ENCODE measurements at regions not wholly inside any gene's neighbourhood (a gene's known extent, or its start where the extent isn't known, plus 50 kb on each side); places are given as distances from the start of the nearest gene placed in this dataset.

- DNase-seq (ENCODE audit: low read depth): no peak
- TF ChIP-seq, protein P1, sequence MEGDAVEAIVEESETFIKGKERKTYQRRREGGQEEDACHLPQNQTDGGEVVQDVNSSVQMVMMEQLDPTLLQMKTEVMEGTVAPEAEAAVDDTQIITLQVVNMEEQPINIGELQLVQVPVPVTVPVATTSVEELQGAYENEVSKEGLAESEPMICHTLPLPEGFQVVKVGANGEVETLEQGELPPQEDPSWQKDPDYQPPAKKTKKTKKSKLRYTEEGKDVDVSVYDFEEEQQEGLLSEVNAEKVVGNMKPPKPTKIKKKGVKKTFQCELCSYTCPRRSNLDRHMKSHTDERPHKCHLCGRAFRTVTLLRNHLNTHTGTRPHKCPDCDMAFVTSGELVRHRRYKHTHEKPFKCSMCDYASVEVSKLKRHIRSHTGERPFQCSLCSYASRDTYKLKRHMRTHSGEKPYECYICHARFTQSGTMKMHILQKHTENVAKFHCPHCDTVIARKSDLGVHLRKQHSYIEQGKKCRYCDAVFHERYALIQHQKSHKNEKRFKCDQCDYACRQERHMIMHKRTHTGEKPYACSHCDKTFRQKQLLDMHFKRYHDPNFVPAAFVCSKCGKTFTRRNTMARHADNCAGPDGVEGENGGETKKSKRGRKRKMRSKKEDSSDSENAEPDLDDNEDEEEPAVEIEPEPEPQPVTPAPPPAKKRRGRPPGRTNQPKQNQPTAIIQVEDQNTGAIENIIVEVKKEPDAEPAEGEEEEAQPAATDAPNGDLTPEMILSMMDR (conservative IDR thresholded peaks at IDR 0.05; ENCODE audit: low read depth, low read length): no peak
- no peak overlapping the region for H3K4me3 ChIP-seq (ENCODE audit: low read depth, low read length)
Observed at GRCh38 chr6:884570-884969, 191.6 kb upstream of the EXOC2 start.

DNA sequence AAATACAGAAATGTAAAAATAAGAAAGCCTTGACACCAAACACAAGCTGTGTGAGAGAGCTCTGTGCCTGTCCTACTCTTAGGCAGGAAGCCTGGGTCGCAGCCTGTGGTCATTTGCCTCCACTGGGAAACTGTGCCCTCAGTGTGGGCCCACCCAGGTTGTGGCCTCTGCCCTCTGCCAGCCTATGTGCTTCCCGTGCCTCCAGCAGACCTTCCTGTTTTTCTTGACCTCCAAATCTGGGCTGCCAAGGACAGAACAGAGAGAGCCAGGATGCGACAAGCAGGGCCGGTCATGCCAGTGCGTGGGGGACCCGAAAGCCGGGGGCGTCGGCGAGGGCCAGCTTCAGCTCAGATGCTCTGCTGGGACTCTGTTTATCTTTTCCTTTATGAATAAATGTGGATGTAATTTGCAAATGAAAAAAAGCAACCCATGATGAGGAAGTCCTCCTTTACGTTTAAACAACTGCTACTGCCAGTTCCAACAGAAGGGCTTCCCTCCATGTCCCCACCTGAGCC lies 189.2 kb upstream of the EXOC2 start:
- no peak for DNase-seq (ENCODE audit: low read depth)
- TF ChIP-seq, protein P1 (conservative IDR thresholded peaks at IDR 0.05; ENCODE audit: low read depth, low read length): no peak
- H3K4me3 ChIP-seq (ENCODE audit: low read depth, low read length): no peak overlapping the region

DNA sequence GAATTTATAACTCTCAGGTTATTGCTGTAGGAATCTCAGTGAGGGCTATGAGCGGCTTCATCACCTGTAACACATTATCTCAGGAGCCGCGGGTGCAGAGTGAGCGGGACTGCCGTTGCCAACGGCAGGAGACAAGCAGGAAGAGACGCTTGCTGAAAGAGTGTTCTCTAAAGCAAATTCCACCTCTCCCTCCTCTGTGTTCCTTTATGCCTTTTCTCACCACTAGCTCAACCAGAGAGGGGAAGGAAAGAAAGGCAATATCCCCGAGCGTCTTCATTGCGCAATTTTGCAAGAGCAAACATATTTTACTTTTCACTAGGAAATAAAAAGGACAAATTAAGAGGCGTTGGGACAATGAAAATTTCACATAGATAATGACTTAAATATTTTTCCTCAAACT lies 185.2 kb upstream of the EXOC2 start:
- TF ChIP-seq, protein P1 (conservative IDR thresholded peaks at IDR 0.05; ENCODE audit: low read depth, low read length): no peak
- DNase-seq (ENCODE audit: low read depth): no peak
- H3K4me3 ChIP-seq (ENCODE audit: low read depth, low read length): no peak overlapping the region

GRCh38 chr6:875012-875411 lies 182.1 kb upstream of the EXOC2 start:
- H3K4me3 ChIP-seq (ENCODE audit: low read depth, low read length): no peak overlapping the region
- TF ChIP-seq, protein P1 (conservative IDR thresholded peaks at IDR 0.05; ENCODE audit: low read depth, low read length): no peak
- no peak for DNase-seq (ENCODE audit: low read depth)

- DNase-seq (ENCODE audit: low read depth): no peak
- H3K4me3 ChIP-seq (ENCODE audit: low read depth, low read length): no peak overlapping the region
- TF ChIP-seq, protein P1 (conservative IDR thresholded peaks at IDR 0.05; ENCODE audit: low read depth, low read length): no peak
Observed at GRCh38 chr6:872570-873125, 179.7 kb upstream of the EXOC2 start.

- TF ChIP-seq, protein P1 (conservative IDR thresholded peaks at IDR 0.05; ENCODE audit: low read depth, low read length): no peak
- H3K4me3 ChIP-seq (ENCODE audit: low read depth, low read length): no peak overlapping the region
- no peak for DNase-seq (ENCODE audit: low read depth)
Observed at GRCh38 chr6:871503-871902, 178.6 kb upstream of the EXOC2 start.

DNA sequence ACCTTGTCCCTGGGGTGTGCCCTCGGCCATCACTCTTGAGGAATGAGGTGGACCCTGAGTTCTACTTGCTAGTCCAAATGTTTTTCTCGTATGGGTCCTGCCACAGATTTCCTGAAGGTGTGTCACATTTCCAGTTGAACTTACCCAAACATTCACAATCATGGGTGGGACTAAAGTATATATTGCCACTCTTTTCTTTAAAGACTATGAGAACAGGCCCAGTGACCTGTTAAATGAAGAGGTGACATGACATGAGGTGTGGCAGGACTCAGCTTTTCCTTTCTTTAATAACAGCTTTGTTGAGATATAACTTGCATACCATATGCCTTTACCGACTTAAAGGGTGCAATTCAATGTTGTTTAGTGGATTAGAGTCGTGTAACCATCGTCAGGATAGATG lies 177.2 kb upstream of the EXOC2 start:
- DNase-seq (ENCODE audit: low read depth): no peak
- TF ChIP-seq, protein P1 (conservative IDR thresholded peaks at IDR 0.05; ENCODE audit: low read depth, low read length): no peak
- no peak overlapping the region for H3K4me3 ChIP-seq (ENCODE audit: low read depth, low read length)
